ENCODE measurements at regions not wholly inside any gene's neighbourhood (a gene's known extent, or its start where the extent isn't known, plus 50 kb on each side); places are given as distances from the start of the nearest gene placed in this dataset.

DNA sequence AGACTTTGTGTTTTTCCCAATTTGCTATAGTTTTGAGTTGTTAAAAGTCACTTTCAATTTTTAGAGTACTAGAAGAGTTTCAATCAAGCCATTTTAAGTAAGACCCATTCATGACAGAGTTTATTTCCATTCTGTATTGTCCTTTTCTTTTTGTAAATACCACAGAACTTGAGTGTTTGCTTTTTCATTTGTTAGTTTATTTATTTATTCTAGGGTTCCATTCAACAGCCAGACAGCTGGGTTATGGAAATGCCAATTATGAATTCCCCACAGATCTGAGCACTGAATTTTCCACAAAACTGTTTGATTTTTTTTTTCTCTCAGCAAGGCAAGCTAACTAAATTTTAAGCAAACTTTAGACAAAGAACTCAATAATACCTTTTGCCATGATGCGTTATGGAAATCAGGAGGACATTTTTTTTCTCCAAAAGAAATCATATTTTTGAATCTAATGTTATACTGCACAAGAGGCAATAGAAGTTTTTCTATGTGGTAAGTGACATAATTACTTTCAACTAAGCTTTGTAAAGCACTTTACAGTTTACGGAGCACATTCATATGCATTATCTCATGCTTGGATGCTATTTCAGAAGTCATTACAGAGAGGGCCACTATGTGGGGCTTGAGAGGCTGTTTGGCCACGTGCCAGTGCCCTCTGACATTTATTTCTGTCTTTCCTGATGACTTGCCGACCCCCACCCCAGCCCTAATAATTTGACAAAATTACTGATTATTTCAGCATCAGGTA, 181.5 kb downstream of the VRK1 start:
- TF ChIP-seq, protein P1, sequence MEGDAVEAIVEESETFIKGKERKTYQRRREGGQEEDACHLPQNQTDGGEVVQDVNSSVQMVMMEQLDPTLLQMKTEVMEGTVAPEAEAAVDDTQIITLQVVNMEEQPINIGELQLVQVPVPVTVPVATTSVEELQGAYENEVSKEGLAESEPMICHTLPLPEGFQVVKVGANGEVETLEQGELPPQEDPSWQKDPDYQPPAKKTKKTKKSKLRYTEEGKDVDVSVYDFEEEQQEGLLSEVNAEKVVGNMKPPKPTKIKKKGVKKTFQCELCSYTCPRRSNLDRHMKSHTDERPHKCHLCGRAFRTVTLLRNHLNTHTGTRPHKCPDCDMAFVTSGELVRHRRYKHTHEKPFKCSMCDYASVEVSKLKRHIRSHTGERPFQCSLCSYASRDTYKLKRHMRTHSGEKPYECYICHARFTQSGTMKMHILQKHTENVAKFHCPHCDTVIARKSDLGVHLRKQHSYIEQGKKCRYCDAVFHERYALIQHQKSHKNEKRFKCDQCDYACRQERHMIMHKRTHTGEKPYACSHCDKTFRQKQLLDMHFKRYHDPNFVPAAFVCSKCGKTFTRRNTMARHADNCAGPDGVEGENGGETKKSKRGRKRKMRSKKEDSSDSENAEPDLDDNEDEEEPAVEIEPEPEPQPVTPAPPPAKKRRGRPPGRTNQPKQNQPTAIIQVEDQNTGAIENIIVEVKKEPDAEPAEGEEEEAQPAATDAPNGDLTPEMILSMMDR (conservative IDR thresholded peaks at IDR 0.05; ENCODE audit: control insufficient read depth, insufficient read depth, low read depth, low read length) = no peak

DNA sequence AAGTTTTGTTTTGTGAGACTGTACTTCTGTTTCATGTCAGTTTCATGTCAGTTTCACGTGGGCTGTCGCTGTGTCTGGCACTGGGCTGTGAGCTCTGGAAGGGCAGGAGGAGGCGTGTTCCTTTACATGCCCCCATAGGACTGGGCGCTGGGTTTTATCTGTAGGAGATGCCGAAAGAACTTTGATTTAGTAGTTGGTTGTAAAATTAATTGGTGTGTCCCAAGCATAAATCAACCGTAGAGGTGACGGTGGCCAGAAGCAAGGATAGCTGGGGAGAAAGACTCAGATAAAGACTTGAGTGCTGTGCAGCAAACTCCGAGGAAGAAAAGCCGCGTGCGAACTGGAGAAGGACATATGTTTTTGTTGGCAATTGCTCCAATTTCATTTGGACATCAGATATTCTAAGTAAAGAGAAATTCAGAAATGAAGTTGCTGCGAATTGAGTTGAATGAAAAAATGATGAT, 182.5 kb downstream of the VRK1 start:
- TF ChIP-seq, protein P1 (conservative IDR thresholded peaks at IDR 0.05; ENCODE audit: control insufficient read depth, insufficient read depth, low read depth, low read length) = no peak
- H3K4me3 ChIP-seq (ENCODE audit: control insufficient read depth, low read depth, low read length) = no peak overlapping the region
- no peak for DNase-seq (ENCODE audit: low read depth)

More for the DNA sequence above, 181.5 kb downstream of the VRK1 start:
- DNase-seq (ENCODE audit: low read depth) = no peak
- H3K4me3 ChIP-seq (ENCODE audit: control insufficient read depth, low read depth, low read length) = no peak overlapping the region

DNA sequence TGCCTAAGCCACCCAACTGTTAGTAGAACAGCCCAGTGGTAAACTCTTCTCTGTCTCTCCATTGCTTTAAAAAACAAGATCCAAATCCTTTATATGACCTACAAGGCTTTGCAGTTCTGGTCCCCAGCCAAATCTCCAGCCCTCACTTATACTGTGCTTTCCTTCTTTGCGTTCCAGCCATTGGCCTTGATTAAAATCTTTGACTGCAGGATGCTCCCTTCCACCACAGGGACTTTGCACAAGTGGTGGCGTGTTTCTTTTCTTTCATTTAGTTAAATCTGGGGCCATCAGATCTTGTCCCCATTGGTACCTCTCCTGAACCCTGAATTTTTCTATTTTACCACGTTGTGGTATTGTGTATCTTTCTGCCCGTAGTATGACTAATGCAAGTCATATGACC, 183.7 kb downstream of the VRK1 start:
- DNase-seq (ENCODE audit: low read depth) = no peak
- TF ChIP-seq, protein P1 (conservative IDR thresholded peaks at IDR 0.05; ENCODE audit: control insufficient read depth, insufficient read depth, low read depth, low read length) = no peak
- no peak overlapping the region for H3K4me3 ChIP-seq (ENCODE audit: control insufficient read depth, low read depth, low read length)

DNA sequence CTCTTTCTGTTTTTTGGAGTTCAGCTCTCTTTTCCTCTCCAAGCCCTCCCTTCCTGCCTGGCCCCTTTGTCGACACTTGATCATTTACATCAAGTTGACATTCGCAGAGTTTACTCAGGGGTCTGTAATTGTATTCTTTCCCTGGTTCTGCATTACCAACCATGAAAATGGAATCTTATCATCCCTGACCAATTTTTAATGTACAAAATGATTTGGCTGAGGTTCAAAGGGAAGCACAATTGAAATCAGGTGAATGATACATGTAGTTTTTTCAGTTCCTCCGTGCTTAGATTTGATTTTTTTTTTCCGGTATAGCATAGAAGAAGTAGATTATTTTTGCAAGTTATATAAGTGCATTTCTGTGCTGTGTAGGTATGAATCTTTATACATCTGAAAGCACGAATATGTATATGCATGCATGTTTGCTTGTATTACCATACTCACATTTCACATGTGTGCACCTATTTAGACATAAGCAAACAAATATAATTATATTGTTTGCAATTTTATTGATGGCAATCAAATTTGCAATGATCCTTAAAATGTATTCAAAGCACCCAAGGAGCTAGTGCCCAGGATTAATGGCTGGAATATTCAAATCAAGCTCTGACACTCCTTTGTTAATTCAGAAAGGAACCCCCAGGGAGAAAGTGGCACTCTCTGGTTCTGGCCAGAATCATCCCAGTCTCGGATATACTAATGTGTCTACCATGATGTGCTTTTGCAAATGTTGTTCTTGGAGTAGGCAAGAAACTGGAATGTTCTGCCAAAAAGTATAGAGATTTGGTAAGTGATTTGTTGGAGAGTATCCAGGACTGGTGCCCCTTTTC, 189.3 kb downstream of the VRK1 start:
- TF ChIP-seq, protein P1 (conservative IDR thresholded peaks at IDR 0.05; ENCODE audit: control insufficient read depth, insufficient read depth, low read depth, low read length) = no peak
- H3K4me3 ChIP-seq (ENCODE audit: control insufficient read depth, low read depth, low read length) = no peak overlapping the region
- DNase-seq (ENCODE audit: low read depth) = no peak

DNA sequence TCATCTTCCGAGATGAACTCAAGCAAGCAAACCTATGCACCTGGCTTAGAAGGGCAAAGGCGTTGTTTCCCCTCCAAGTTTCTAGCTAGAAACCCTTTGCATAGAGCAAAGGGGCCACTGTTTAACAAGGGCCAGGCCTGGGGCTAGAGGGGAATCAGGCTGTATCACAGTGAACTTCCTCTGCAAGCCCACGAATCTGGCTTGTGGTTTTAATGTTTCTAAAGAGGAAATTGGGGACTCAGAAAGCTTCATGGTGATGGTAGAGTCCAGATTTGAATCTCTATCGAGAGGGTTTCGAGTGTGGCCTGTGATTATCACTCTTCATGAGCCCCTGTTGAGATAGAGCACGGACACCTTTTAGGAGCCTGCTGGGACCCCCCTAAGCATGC, 189.9 kb downstream of the VRK1 start:
- H3K4me3 ChIP-seq (ENCODE audit: control insufficient read depth, low read depth, low read length) = no peak overlapping the region
- no peak for DNase-seq (ENCODE audit: low read depth)
- TF ChIP-seq, protein P1 (conservative IDR thresholded peaks at IDR 0.05; ENCODE audit: control insufficient read depth, insufficient read depth, low read depth, low read length) = no peak

DNA sequence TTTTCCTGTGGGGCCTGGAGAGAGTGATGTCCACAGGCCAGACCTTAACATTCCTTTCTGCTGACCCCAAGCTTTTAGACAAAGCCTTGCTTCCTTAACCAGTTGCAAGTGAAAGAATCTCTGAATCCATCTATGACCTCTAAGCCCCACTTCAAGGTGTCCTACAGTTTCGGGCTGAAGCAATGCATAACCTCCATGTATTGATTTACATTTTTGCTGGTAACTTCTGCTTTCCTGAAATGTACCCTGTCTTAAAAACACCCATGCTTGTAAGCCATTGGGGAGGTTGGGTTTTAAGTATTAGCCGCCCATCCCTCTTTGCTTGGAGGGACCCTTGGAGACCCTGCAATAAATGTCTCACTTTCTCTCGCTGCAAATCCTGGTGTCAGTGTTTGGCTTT, 190.6 kb downstream of the VRK1 start:
- H3K4me3 ChIP-seq (ENCODE audit: control insufficient read depth, low read depth, low read length) = no peak overlapping the region
- DNase-seq (ENCODE audit: low read depth) = no peak
- TF ChIP-seq, protein P1 (conservative IDR thresholded peaks at IDR 0.05; ENCODE audit: control insufficient read depth, insufficient read depth, low read depth, low read length) = no peak

Measured in fibroblast of mammary gland (primary cell).